Stimulated activated naive B cell treated with anti-CD40 and anti-IgM and Interleukin-4, amounts not matched to agents 10 μg/mL and 1 μg/mL and 100 μg/mL, for 72 hours (primary cell): ENCODE measurements at regions not wholly inside any gene's neighbourhood (a gene's known extent, or its start where the extent isn't known, plus 50 kb on each side); places are given as distances from the start of the nearest gene placed in this dataset.

ENCODE experiments used
- ATAC-seq, 2 donors: fragments of 150-1000 bp; cut with Tn5 transposase; replicated peaks; 2 replicates each; pipeline ENCODE4 v1.10.0; 2021; ENCODE audit warnings: moderate library complexity in 1 of 2
- DNase-seq: peaks from one replicate; pipeline ENCODE4 v3.0.0; 2021
- H3K27ac Mint-ChIP-seq: one replicate; pipeline ENCODE4 v1.8.0; 2022; ENCODE audit warnings: mild to moderate bottlenecking, mixed read lengths
- H3K27me3 Mint-ChIP-seq, 2 donors: one replicate each; pipeline ENCODE4 v1.8.0; 2022; ENCODE audit warnings: mixed read lengths in 2 of 2
- H3K36me3 Mint-ChIP-seq, 2 donors: one replicate each; pipeline ENCODE4 v1.8.0; 2022; ENCODE audit warnings: mixed read lengths in 2 of 2, mild to moderate bottlenecking in 1 of 2
- H3K4me1 Mint-ChIP-seq, 2 donors: one replicate each; pipeline ENCODE4 v1.8.0; 2022; ENCODE audit warnings: mixed read lengths in 2 of 2, mild to moderate bottlenecking in 1 of 2
- H3K4me3 Mint-ChIP-seq, 2 donors: one replicate each; pipeline ENCODE4 v1.8.0; 2022; ENCODE audit warnings: mild to moderate bottlenecking in 2 of 2, mixed read lengths in 2 of 2, moderate library complexity in 1 of 2
- H3K9me3 Mint-ChIP-seq, 2 donors: one replicate each; pipeline ENCODE4 v1.8.0; 2022; ENCODE audit warnings: mixed read lengths in 2 of 2, mild to moderate bottlenecking in 1 of 2

GRCh38 chr11:20311444-20311843 is 52.1 kb upstream of the HTATIP2 start:
- no peak overlapping the region for H3K4me3 Mint-ChIP-seq
- no peaks in the 10 kb centered on the region for H3K36me3 Mint-ChIP-seq
- DNase-seq (no peak), ATAC-seq (no peak)
- H3K27me3 Mint-ChIP-seq, result peaks cover 10 to 11% of the 10 kb centered on the region in 2 donors
- no peak overlapping the region for H3K27ac Mint-ChIP-seq
- H3K9me3 Mint-ChIP-seq, result no peaks in the 10 kb centered on the region
- no peaks in the 10 kb centered on the region for H3K4me1 Mint-ChIP-seq

GRCh38 chr11:20310596-20311394 is 52.7 kb upstream of the HTATIP2 start:
- H3K4me3 Mint-ChIP-seq, result no peak overlapping the region
- H3K36me3 Mint-ChIP-seq, result no peaks in the 10 kb centered on the region
- no peak overlapping the region for H3K27ac Mint-ChIP-seq
- DNase-seq (no peak), ATAC-seq (no peak)
- H3K9me3 Mint-ChIP-seq, result no peaks in the 10 kb centered on the region
- peaks cover 11 to 12% of the 10 kb centered on the region in 2 donors for H3K27me3 Mint-ChIP-seq
- no peaks in the 10 kb centered on the region for H3K4me1 Mint-ChIP-seq

- no peak overlapping the region for H3K27ac Mint-ChIP-seq
- H3K4me1 Mint-ChIP-seq, result no peaks in the 10 kb centered on the region
- no peaks in the 10 kb centered on the region for H3K36me3 Mint-ChIP-seq
- no peaks in the 10 kb centered on the region for H3K9me3 Mint-ChIP-seq
- ATAC-seq, result no peak
- no peak for DNase-seq
- H3K4me3 Mint-ChIP-seq, result no peak overlapping the region
- H3K27me3 Mint-ChIP-seq, result peaks cover 11 to 12% of the 10 kb centered on the region in 2 donors
These were observed 53.4 kb upstream of the HTATIP2 start for GRCh38 chr11:20310137-20310536.

DNA sequence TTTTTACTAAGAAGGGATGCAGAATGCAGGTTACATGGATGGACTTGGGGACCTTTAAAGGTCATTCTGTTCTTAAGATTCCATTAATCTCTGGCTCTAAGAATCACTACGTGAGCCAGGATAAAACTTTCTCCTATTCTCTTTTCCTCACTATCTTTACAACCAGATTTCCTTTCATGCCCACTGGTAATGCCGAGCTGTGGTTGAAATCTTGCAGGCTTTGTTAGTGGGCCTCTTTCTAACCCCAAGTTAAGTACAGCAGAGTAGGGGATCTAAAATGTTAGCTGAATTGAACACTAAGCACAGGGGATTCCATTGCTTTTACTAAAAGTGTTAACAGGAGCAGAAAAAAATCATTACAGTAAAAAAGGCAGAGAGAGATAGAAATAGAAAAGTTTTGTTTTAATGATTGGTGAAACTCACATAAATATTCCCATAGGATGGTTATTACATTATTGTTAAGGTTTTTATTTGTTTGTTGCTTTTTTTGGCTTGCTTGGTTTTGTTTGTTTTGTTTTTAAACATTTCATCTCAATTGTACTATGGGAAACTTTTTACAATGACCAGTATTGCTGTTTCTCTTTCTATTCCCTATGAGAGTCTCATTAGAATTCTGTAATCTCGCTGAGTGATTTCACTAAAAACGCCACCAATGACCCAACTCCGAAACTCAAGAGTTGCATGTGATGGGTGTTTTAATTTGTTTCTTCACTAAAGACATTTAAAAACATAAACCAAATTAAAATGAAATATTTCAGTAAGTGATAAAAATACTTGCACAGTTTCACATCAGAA is 54.1 kb upstream of the HTATIP2 start:
- no peak for ATAC-seq
- no peaks in the 10 kb centered on the region for H3K4me1 Mint-ChIP-seq

DNA sequence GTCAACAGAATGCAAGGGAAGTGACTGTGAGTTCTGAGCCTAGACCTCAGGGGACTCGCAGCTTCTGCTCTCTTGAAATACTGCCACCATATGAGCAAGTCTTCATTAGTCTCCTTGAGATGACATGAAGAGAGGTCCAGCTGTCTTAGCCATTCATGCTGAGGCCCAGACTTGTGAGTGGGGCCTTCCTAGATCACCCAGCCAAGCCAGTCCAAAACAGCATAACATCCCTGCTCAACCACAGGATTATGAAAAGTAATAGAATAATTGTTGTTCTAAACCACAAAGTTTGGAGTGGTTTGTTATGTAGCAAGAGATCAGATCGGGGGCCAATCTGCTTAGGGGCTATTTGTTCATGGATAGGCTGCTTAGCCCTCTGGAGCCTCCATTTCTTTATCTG is 54.9 kb upstream of the HTATIP2 start:
- no peak overlapping the region for H3K27ac Mint-ChIP-seq
- H3K4me3 Mint-ChIP-seq, result no peak overlapping the region
- no peaks in the 10 kb centered on the region for H3K4me1 Mint-ChIP-seq
- no peak for DNase-seq
- H3K36me3 Mint-ChIP-seq, result no peaks in the 10 kb centered on the region
- no peaks in the 10 kb centered on the region for H3K9me3 Mint-ChIP-seq
- H3K27me3 Mint-ChIP-seq, result peaks cover 21 to 26% of the 10 kb centered on the region in 2 donors
- no peak for ATAC-seq

More for the DNA sequence above, 54.1 kb upstream of the HTATIP2 start:
- H3K27ac Mint-ChIP-seq, result no peak overlapping the region
- no peak overlapping the region for H3K4me3 Mint-ChIP-seq
- no peaks in the 10 kb centered on the region for H3K9me3 Mint-ChIP-seq
- H3K36me3 Mint-ChIP-seq, result no peaks in the 10 kb centered on the region
- H3K27me3 Mint-ChIP-seq, result peaks cover 12 to 18% of the 10 kb centered on the region in 2 donors
- DNase-seq, result no peak

- DNase-seq (no peak), ATAC-seq (no peak)
- Mint-ChIP-seq H3K27me3 (peaks cover 32 to 33% of the 10 kb centered on the region in 2 donors), H3K9me3 (no peaks in the 10 kb centered on the region), H3K4me3 (no peak overlapping the region), H3K4me1 (no peaks in the 10 kb centered on the region), H3K27ac (no peak overlapping the region), H3K36me3 (no peaks in the 10 kb centered on the region)
These were observed 60.0 kb upstream of the HTATIP2 start for GRCh38 chr11:20303391-20303965.

DNA sequence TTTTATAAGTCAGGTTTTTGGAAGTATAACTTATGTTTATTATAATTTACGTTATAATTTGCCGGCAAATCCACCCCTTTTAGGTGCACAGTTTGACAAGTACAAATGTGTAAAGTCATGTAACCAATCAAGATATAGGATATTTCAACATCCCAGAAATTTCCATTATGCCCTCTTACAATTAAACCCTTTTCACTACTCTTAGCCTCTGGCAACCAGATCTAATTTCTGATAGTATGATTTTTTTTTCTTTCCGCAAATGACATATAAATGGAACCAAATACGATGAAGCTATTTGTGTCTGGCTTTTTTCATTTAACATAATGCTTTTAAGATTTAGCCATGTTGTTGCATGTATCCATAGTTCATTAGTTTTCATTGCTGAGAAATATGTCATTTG is 69.5 kb upstream of the HTATIP2 start:
- no peak overlapping the region for H3K27ac Mint-ChIP-seq
- no peak overlapping the region for H3K4me3 Mint-ChIP-seq
- no peak for ATAC-seq
- no peak for DNase-seq
- peaks cover 0 to 5% of the 10 kb centered on the region in 2 donors for H3K27me3 Mint-ChIP-seq
- no peaks in the 10 kb centered on the region for H3K4me1 Mint-ChIP-seq
- no peaks in the 10 kb centered on the region for H3K36me3 Mint-ChIP-seq
- H3K9me3 Mint-ChIP-seq, result no peaks in the 10 kb centered on the region

GRCh38 chr11:20293531-20293930 is 70.0 kb upstream of the HTATIP2 start:
- DNase-seq (no peak), ATAC-seq (no peak)
- peaks cover 0 to 8% of the 10 kb centered on the region in 2 donors for H3K27me3 Mint-ChIP-seq
- no peaks in the 10 kb centered on the region for H3K36me3 Mint-ChIP-seq
- no peaks in the 10 kb centered on the region for H3K9me3 Mint-ChIP-seq
- H3K4me1 Mint-ChIP-seq, result no peaks in the 10 kb centered on the region
- no peak overlapping the region for H3K27ac Mint-ChIP-seq
- H3K4me3 Mint-ChIP-seq, result no peak overlapping the region

- no peaks in the 10 kb centered on the region for H3K4me1 Mint-ChIP-seq
- H3K4me3 Mint-ChIP-seq, result no peak overlapping the region
- ATAC-seq (no peak), DNase-seq (no peak)
- H3K27ac Mint-ChIP-seq, result no peak overlapping the region
- H3K9me3 Mint-ChIP-seq, result no peaks in the 10 kb centered on the region
- H3K36me3 Mint-ChIP-seq, result no peaks in the 10 kb centered on the region
- peaks cover 0 to 26% of the 10 kb centered on the region in 2 donors for H3K27me3 Mint-ChIP-seq
These were observed 73.8 kb upstream of the HTATIP2 start for GRCh38 chr11:20289732-20290131.

DNA sequence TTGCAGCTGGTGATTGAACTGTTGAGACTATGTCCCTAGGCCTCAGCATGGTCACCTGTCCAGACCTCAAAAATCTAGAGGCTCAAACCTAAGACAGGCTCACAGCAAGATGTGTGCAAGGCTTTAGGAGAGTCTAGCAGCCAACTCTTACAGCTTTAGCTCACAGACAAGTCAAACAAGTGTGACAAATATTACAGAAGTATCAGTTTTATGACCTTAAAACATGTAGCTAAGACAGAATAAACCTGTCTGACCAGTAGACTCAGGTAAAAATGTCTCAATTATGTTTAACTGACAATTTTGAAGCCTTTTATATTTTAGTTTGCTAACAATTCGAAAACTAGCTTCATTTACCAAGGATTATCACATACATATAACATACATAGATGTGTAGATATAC is 80.0 kb upstream of the HTATIP2 start:
- Mint-ChIP-seq H3K27me3 (peaks cover 7 to 31% of the 10 kb centered on the region in 2 donors), H3K4me3 (no peak overlapping the region), H3K27ac (no peak overlapping the region), H3K9me3 (no peaks in the 10 kb centered on the region), H3K4me1 (no peaks in the 10 kb centered on the region), H3K36me3 (no peaks in the 10 kb centered on the region)
- ATAC-seq (no peak), DNase-seq (no peak)

- no peak overlapping the region for H3K27ac Mint-ChIP-seq
- no peaks in the 10 kb centered on the region for H3K36me3 Mint-ChIP-seq
- ATAC-seq, result peak in 1 of 2 donors; percentile 23
- H3K27me3 Mint-ChIP-seq, result peaks cover 14 to 33% of the 10 kb centered on the region in 2 donors
- H3K9me3 Mint-ChIP-seq, result no peaks in the 10 kb centered on the region
- no peak overlapping the region for H3K4me3 Mint-ChIP-seq
- no peak for DNase-seq
- no peaks in the 10 kb centered on the region for H3K4me1 Mint-ChIP-seq
These were observed 84.8 kb upstream of the HTATIP2 start for GRCh38 chr11:20278727-20279126.

DNA sequence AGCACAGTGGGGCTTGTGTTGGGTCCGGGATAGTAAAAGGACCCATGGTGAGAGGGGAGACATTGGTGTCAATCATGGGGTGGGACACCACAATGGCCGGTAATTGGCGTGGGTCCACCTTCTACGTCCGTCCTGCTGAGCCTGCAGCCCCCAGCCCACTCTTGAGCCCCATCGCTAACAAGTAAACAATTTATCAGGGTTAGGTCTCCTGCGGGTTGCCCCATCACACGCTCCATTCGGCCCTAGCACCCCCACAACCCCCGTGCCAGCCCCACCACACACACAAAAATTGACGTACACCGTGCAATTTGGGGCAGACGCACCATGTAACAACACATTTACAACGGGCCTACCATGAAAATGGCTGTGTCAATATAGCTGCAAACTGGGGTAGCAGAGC is 86.5 kb upstream of the HTATIP2 start:
- H3K4me1 Mint-ChIP-seq, result no peaks in the 10 kb centered on the region
- DNase-seq (no peak), ATAC-seq (no peak)
- H3K9me3 Mint-ChIP-seq, result no peaks in the 10 kb centered on the region
- H3K27me3 Mint-ChIP-seq, result peaks cover 14 to 45% of the 10 kb centered on the region in 2 donors
- no peak overlapping the region for H3K4me3 Mint-ChIP-seq
- H3K27ac Mint-ChIP-seq, result no peak overlapping the region
- H3K36me3 Mint-ChIP-seq, result no peaks in the 10 kb centered on the region

- Mint-ChIP-seq H3K4me3 (no peak overlapping the region), H3K27me3 (peaks cover 14 to 45% of the 10 kb centered on the region in 2 donors), H3K4me1 (no peaks in the 10 kb centered on the region), H3K9me3 (no peaks in the 10 kb centered on the region), H3K27ac (no peak overlapping the region), H3K36me3 (no peaks in the 10 kb centered on the region)
- ATAC-seq, result no peak
- DNase-seq, result no peak
These were observed 87.2 kb upstream of the HTATIP2 start for GRCh38 chr11:20275987-20276965.

DNA sequence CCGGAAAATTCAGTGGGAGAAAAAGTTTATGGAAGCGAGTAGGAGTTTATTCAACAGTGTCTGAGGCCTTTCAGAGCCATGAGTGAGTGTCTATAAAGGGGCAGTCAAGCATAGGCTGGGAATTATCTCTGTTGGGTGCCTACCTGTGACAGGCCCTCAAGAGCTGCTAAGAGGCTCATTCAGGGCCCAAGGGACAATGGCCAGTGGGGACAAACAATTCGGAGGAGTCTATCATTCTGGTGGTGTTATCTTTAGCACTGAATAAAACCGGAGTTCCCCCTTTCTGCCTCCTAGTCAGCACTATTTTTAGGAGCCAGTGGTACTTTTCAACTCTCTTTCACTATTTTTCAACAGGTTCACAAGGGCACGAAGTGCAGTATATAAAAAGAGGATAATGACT is 89.5 kb upstream of the HTATIP2 start:
- Mint-ChIP-seq H3K36me3 (no peaks in the 10 kb centered on the region), H3K27me3 (peaks cover 13 to 54% of the 10 kb centered on the region in 2 donors), H3K9me3 (no peaks in the 10 kb centered on the region), H3K4me3 (no peak overlapping the region), H3K27ac (no peak overlapping the region), H3K4me1 (no peaks in the 10 kb centered on the region)
- DNase-seq (no peak), ATAC-seq (no peak)
